Right lobe of liver (tissue), 6 donors: ENCODE measurements at regions not wholly inside any gene's neighbourhood (a gene's known extent, or its start where the extent isn't known, plus 50 kb on each side); places are given as distances from the start of the nearest gene placed in this dataset.

Experiments used
- ATAC-seq, 4 donors: fragments of 200-7000 bp; cut with Tn5 transposase; one replicate each; pipeline ENCODE4 v1.9.1; 2020; ENCODE audit warnings: mild to moderate bottlenecking in 4 of 4, moderate library complexity in 4 of 4
- DNase-seq, 3 donors: peaks; one replicate each; pipeline ENCODE4 v3.0.0-alpha.2; 2020
- H3K27ac ChIP-seq, 3 donors: fragments of 200-600 bp; one replicate each; pipeline ENCODE4 v1.8.0; 2022
- H3K27me3 ChIP-seq, 2 donors: fragments of 200-600 bp; one replicate each; pipeline ENCODE4 v1.8.0; 2022
- H3K36me3 ChIP-seq, 4 donors: fragments of 200-600 bp; sonication (generic) in 1 of 4; one replicate each; pipeline versions ENCODE4 v1.5.1 to v1.8.0; 2017 to 2022; ENCODE audit warnings: control low read depth in 1 of 4
- H3K4me1 ChIP-seq, 4 donors: fragments of 200-600 bp; sonication (generic) in 1 of 4; one replicate each; pipeline versions ENCODE4 v1.5.1 to v1.8.0; 2017 to 2022; ENCODE audit warnings: control low read depth in 1 of 4
- H3K4me3 ChIP-seq, 3 donors: fragments of 200-600 bp; one replicate each; pipeline ENCODE4 v1.8.0; 2022
- H3K9me3 ChIP-seq, 4 donors: fragments of 200-600 bp; sonication (generic) in 1 of 4; one replicate each; pipeline versions ENCODE4 v1.5.1 to v1.8.0; 2017 to 2022; ENCODE audit warnings: control low read depth in 1 of 4
- POLR2A ChIP-seq: fragments of 450-650 bp; IDR thresholded peaks from one replicate; pipeline ENCODE4 v1.6.1; 2017; ENCODE audit warnings: antibody characterized with exemption, mild to moderate bottlenecking
- WGBS: methylation state at CpG from one replicate; pipeline ENCODE4 v1.1.6; 2018; ENCODE audit warnings: low coverage, low lambda C conversion rate; ENCODE audit not compliant: insufficient coverage; ENCODE audit errors: missing lambda C conversion rate; 5-methylcytosine and 5-hydroxymethylcytosine counted together
- intact Hi-C, 2 donors: fragments of 100-400 bp; cut with DNase I; formaldehyde crosslinking; loops; one replicate each; pipeline versions ENCODE4 v1.11.2 to v1.14.1; 2022
- TF ChIP-seq, protein P1 (sequence below), 4 donors: fragments of 200-600 bp in 3 of 4; fragments of 450-650 bp in 1 of 4; IDR thresholded peaks; one replicate each; pipeline versions ENCODE4 v1.5.1 to v1.8.0; 2016 to 2022; ENCODE audit warnings: antibody characterized with exemption in 4 of 4, mild to moderate bottlenecking in 2 of 4
- donor health status: DM: no; HTN: yes; CAD: no.
- donor health status: DM: no; HTN: no; CAD: no.
- donor health status: DM: no; HTN: no; CAD: no.
- donor health status: DM: no; HTN: yes; CAD: no.
- donor health status: DM: no; HTN: yes; CAD: no.

DNA sequence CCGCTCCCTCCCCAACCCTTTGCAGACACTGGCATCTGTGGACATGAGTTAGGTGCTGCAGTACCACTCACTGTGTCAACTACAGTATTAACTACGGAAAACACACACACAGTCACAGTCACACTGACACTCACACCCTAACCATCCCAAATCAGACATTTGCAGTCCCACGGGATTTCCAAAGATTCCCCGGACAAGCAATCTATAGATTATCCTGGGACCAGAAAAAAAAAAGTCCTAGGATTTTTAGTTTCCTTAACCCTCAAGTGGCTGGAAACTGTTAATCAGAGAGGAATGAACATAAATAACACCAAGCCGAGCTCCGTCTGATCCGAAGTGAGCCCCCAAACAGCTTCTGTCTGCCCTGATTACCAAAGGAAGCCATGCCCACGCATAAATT, 81.9 kb upstream of the DHRSX start:
- DNase-seq (no peak), ATAC-seq (no peak)
- no peaks in the 10 kb centered on the region for H3K36me3 ChIP-seq
- H3K27ac ChIP-seq: no peak overlapping the region
- WGBS: 14% methylated on average over 8 of the region's 8 CpGs
- H3K4me3 ChIP-seq: no peak overlapping the region
- intact Hi-C loops: no loop called here
- no peaks in the 10 kb centered on the region for H3K4me1 ChIP-seq
- peaks cover 0 to 21% of the 10 kb centered on the region in 2 donors for H3K27me3 ChIP-seq
- no peaks in the 10 kb centered on the region for H3K9me3 ChIP-seq
- TF ChIP-seq POLR2A: no peak
- TF ChIP-seq, protein P1, sequence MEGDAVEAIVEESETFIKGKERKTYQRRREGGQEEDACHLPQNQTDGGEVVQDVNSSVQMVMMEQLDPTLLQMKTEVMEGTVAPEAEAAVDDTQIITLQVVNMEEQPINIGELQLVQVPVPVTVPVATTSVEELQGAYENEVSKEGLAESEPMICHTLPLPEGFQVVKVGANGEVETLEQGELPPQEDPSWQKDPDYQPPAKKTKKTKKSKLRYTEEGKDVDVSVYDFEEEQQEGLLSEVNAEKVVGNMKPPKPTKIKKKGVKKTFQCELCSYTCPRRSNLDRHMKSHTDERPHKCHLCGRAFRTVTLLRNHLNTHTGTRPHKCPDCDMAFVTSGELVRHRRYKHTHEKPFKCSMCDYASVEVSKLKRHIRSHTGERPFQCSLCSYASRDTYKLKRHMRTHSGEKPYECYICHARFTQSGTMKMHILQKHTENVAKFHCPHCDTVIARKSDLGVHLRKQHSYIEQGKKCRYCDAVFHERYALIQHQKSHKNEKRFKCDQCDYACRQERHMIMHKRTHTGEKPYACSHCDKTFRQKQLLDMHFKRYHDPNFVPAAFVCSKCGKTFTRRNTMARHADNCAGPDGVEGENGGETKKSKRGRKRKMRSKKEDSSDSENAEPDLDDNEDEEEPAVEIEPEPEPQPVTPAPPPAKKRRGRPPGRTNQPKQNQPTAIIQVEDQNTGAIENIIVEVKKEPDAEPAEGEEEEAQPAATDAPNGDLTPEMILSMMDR (IDR thresholded peaks at IDR 0.05): no peak

DNA sequence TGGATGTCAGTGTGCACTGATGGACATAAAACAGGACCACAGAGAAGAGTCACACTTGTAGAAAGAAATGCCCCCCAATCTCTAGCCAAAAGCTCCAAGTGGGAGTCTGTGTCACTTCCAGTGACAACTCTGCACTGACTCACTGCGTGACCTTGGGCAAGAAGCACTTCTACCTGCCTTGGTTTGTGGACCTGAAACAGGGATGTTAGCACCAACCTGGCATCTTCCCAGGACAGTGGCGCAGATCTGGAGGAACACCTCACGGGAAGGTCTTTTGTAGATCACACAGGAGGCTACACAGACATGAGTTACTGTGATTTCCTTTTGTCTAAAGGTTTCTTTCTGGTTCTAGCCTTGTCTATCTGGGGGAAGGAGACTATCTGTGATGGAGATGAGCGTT, 80.5 kb upstream of the DHRSX start:
- TF ChIP-seq, protein P1 (IDR thresholded peaks at IDR 0.05): no peak
- no peak for TF ChIP-seq POLR2A
- no peaks in the 10 kb centered on the region for H3K36me3 ChIP-seq
- 67% methylated on average over 1 of the region's 4 CpGs for WGBS
- no peaks in the 10 kb centered on the region for H3K4me1 ChIP-seq
- H3K9me3 ChIP-seq: no peaks in the 10 kb centered on the region
- DNase-seq (no peak), ATAC-seq (no peak)
- peaks cover 0 to 21% of the 10 kb centered on the region in 2 donors for H3K27me3 ChIP-seq
- no peak overlapping the region for H3K27ac ChIP-seq
- no peak overlapping the region for H3K4me3 ChIP-seq
- intact Hi-C loops: no loop called here

DNA sequence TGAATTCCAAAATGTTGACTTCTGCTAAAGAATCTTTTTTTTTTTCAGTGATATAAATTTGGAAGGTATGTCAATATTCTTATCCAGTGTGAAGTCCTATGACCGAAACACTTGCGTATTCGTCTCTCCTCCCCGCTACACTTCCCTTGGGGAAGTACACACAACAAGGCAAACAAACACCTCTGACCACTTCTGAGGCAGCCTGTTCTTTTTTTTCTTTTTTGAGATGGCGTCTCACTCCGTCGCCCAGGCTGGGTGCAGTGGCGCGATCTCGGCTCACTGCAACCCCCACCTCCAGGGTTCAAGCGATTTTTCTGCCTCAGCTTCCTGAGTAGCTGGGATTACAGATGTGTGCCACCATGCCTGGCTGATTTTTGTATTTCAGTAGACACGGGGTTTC, 78.1 kb upstream of the DHRSX start:
- H3K36me3 ChIP-seq: no peaks in the 10 kb centered on the region
- DNase-seq: no peak
- no peaks in the 10 kb centered on the region for H3K4me1 ChIP-seq
- TF ChIP-seq, protein P1 (IDR thresholded peaks at IDR 0.05): no peak
- H3K9me3 ChIP-seq: no peaks in the 10 kb centered on the region
- ATAC-seq: no peak
- no peak overlapping the region for H3K27ac ChIP-seq
- 28% methylated on average over 9 of the region's 12 CpGs for WGBS
- no peak overlapping the region for H3K4me3 ChIP-seq
- intact Hi-C loops: no loop called here
- peaks cover 0 to 21% of the 10 kb centered on the region in 2 donors for H3K27me3 ChIP-seq

DNA sequence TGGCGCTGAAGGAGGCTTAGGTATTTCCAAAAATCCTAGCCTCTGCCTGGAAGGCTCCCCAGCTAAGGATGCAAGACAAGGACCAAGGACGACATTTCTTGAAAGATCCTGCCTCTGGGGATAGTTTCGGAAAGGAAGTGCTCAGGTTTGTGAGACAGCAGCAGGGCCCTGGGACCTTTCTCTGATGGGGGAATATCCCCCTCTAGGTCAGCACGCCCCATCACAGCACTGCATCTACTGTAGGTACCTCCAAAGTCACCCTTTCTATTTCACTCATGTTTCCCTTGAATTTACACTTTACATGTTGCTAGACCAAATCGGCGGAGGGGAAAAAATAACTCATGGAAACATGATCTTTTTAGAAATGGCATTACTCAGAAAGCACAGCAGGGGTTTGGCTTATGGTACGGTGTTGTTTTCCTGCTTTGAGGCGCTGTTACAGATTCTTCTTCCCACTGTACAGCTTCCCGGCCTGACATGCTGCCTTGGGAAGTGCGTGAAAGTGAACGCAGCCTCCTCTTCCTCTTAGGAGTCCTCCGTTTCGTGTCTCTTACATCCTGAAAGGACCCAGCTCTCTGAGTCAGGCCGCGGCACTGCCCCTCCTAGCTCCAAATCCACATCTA, 77.2 kb upstream of the DHRSX start:
- no peaks in the 10 kb centered on the region for H3K4me1 ChIP-seq

More for the DNA sequence above, 77.2 kb upstream of the DHRSX start:
- no peak for TF ChIP-seq POLR2A
- TF ChIP-seq, protein P1 (IDR thresholded peaks at IDR 0.05): no peak
- DNase-seq (no peak), ATAC-seq (no peak)
- no peak overlapping the region for H3K27ac ChIP-seq
- H3K9me3 ChIP-seq: no peaks in the 10 kb centered on the region
- no peaks in the 10 kb centered on the region for H3K36me3 ChIP-seq
- WGBS: 62% methylated on average over 12 of the region's 15 CpGs
- peaks cover 0 to 12% of the 10 kb centered on the region in 2 donors for H3K27me3 ChIP-seq
- no peak overlapping the region for H3K4me3 ChIP-seq
- intact Hi-C loops: no loop called here
